ENCODE measurements at regions not wholly inside any gene's neighbourhood (a gene's known extent, or its start where the extent isn't known, plus 50 kb on each side); places are given as distances from the start of the nearest gene placed in this dataset.
"Not testable (repeated sequence)": the region's sequence is repeated elsewhere in the genome, so short reads cannot be mapped to it uniquely, and the experiment has no call there.

DNA sequence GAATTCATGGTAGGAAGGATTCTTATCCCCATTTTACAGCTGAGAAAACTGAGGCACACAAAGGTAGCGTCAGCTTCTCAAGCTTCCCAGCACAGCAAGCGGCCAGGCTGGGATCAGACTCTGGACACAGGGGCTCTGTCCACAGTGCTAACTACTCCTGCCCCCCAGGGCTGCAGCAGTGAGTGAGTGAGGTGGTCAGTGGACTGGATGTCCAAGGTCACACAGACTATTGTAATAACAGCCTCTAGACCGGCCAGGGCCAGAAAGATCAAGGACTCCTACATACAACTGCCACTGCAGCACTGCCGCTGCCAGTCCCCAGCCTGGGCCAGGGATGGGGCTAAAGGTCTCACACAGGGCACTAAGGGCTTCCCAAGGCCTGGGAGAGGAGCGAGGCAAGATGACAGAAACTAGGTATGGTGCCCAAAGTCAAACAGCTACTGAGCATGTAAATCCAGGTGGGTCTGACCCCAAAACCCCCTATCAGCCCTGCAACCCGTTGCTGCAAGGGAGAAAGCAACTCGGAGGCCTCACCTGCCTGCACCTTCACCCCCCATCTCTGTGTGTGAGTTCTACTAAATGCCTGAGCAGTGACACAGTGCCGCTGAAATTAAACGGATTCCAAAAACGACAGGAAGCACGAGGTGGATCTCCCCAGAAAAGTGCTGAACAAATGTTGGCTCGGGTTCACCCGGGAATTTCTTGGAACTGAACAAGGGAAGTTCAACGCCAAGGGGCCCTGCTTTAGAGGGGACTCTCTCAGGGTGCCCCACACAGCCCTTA lies 161.8 kb upstream of the GRK3 start:
- no peak overlapping the region for H3K9ac ChIP-seq (ENCODE audit: low read depth, low read length)
- no peaks in the 10 kb centered on the region for H3K9me3 ChIP-seq (ENCODE audit: control insufficient read depth, insufficient read depth, low read length)
- no peaks in the 10 kb centered on the region for H3K36me3 ChIP-seq (ENCODE audit: insufficient read depth, low read length)
- H3K4me1 ChIP-seq (ENCODE audit: insufficient read depth, low read length): peaks cover 25% of the 10 kb centered on the region; the same call in 1 of the 2 replicates

DNA sequence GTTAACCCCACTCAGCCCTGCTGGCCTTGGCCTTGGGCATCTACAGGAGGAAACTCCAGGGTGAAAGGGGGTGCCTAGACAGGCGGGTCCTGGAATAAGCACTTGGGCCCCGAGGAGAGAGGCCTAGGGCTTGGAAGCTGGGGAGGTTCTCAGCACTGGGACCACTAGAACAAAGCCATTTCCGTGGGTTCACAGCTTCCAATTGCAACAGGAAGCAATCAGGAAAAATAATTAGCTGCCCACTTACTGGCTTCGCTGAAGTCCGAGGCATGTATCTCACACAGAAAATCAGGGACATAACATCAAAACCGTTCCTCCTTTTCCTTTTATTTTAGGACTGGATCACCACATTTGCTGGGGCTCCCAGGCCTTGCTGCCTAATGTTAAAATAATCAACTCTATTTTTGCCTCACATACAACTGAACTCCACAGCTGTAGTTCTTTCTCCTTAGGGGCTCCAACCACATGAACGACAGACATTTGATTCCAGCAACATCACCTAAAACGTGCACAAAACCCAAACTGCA lies 161.1 kb upstream of the GRK3 start:
- H3K9ac ChIP-seq (ENCODE audit: low read depth, low read length): peak overlapping the region; percentile 83
- no peaks in the 10 kb centered on the region for H3K9me3 ChIP-seq (ENCODE audit: control insufficient read depth, insufficient read depth, low read length)
- peaks cover 25% of the 10 kb centered on the region; the same call in 1 of the 2 replicates for H3K4me1 ChIP-seq (ENCODE audit: insufficient read depth, low read length)
- no peaks in the 10 kb centered on the region for H3K36me3 ChIP-seq (ENCODE audit: insufficient read depth, low read length)

DNA sequence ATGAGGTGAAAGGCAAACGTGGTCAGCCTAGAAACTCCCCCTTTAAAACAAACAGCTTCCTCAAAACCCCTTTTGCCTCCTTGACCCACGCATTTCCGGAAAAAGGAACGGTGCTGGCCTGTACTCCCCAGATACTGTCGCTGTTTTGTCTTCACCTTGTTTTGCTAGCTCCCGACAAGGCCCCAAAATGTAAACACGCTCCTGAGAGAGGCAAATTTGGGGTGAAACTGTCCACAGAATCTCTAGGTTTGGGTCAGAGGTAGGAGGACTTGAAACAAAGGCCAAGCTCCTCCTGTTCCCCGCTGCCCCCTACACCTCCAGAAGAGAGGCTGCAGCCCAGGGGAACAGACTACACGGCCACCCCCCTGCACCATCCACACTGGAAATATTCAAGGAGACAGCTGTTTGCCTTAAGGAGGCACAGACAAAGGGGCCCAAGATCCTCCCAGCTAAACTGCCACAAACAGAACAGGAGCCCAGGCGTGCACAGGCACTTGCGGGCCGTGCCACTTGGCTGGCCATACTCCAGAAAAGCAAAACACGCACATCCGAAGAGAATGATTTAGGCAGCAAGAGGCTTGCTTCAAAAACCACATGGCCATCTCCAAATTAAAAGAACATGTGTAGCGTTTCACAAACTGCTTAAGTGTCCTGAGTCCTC lies 160.5 kb upstream of the GRK3 start:
- Histone ChIP-seq H3K36me3 (ENCODE audit: insufficient read depth, low read length) (no peaks in the 10 kb centered on the region), H3K4me1 (ENCODE audit: insufficient read depth, low read length) (peaks cover 25% of the 10 kb centered on the region; the same call in 1 of the 2 replicates), H3K9ac (ENCODE audit: low read depth, low read length) (peak overlapping the region; percentile 83), H3K9me3 (ENCODE audit: control insufficient read depth, insufficient read depth, low read length) (no peaks in the 10 kb centered on the region)

DNA sequence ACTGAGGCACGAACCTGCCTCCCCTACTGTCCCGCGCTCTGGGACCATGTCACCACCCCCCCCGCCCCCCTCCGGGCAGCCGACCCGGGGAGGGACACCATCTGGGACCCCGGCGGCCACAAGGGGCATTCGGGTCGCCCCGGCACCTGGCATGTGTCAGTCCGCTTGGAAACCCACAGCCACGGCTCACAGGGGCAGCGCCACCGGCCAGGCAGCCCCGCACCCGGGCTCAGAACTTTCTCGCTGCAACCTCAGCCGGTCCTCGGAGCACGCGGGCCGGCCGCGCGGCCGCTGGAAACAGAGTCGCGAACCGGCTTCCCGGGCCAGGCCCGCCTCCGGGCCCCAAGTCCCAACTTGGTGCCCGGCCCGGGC lies 159.9 kb upstream of the GRK3 start:
- H3K9me3 ChIP-seq (ENCODE audit: control insufficient read depth, insufficient read depth, low read length): no peaks in the 10 kb centered on the region
- peaks cover 25% of the 10 kb centered on the region; the same call in 1 of the 2 replicates for H3K4me1 ChIP-seq (ENCODE audit: insufficient read depth, low read length)
- peak overlapping the region; percentile 83 for H3K9ac ChIP-seq (ENCODE audit: low read depth, low read length)
- no peaks in the 10 kb centered on the region for H3K36me3 ChIP-seq (ENCODE audit: insufficient read depth, low read length)

DNA sequence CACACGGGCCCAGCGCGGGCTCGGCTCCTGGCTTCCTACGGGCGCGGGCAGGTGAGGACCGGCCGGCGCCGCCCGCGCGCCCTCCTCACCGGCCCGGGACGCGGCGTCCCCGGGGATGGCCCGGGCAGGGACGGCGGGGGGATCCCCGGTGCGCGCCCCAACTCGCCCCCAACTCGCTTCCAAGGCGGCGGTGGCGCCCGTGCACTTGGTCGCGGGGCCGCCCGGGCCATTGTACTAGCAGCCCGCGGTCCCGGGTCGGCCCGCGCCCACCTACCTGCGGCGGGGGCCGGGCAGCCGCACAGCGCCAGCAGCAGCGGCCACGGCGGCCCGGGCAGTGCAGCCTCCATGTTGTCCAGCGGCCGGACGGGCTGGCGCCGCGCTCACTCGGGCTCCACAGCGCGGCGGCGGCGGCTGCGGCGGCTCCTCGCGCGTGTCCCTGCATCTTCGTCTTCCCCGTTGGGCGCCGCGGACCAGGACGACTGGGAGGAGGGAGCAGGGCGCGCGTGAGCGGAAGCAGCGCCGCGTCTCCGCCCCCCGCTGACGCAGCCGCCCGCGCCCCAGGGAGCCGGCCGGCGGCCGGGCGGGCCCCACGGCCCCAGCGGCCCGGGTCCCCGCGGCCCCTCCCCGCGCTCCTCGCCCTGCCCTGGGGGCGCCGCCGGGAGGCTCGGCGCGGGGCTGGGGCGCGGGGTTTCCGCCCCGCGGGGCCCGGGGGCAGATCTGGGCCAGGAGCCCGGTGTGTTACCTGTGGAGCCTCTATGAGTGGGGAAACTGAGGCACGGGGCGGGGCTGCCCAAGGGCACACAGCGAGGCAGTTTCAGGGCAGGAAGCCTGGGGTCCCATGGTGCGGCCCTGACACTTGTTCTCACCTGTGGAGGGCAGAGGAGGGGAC lies 159.3 kb upstream of the GRK3 start:
- Histone ChIP-seq H3K9ac (ENCODE audit: low read depth, low read length) (peak overlapping the region; percentile 83), H3K9me3 (ENCODE audit: control insufficient read depth, insufficient read depth, low read length) (no peaks in the 10 kb centered on the region), H3K4me1 (ENCODE audit: insufficient read depth, low read length) (peaks cover 25% of the 10 kb centered on the region; the same call in 1 of the 2 replicates), H3K36me3 (ENCODE audit: insufficient read depth, low read length) (no peaks in the 10 kb centered on the region)

DNA sequence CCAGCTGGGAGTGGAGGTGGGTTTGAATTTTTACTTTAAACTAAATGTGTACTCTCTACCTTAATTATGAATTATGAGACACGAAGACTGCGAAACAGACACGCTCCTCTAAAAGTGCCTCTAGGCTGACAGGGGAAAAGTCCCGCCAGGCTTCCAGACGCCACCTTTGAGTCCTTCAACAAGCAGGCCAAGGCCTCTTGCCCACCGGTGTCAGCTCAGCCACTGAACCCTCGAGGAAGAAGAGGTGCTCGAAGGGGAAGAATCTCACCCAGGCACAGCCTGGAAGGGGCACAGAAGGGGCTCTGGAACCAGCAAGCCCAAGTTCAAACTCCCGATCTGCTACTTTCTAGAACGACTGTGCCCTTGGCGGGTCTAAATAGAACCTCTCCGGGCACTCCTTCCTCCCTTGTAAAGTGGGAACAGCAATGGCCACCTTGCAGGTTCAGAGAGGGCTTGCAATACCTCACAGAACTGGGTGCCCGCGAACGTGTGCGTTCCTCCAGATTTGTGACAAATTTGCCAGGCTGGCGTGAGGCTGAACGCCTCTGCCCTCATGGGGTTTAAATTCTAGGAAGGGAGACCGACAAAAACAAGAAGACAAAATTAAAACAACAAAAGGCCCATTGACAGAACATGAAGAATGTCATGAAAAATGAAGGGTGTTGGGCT lies 158.5 kb upstream of the GRK3 start:
- Histone ChIP-seq H3K9me3 (ENCODE audit: control insufficient read depth, insufficient read depth, low read length) (no peaks in the 10 kb centered on the region), H3K9ac (ENCODE audit: low read depth, low read length) (peak overlapping the region; percentile 83; the same call in 1 of the 2 replicates), H3K36me3 (ENCODE audit: insufficient read depth, low read length) (no peaks in the 10 kb centered on the region), H3K4me1 (ENCODE audit: insufficient read depth, low read length) (peaks cover 24% of the 10 kb centered on the region; the same call in 1 of the 2 replicates)

DNA sequence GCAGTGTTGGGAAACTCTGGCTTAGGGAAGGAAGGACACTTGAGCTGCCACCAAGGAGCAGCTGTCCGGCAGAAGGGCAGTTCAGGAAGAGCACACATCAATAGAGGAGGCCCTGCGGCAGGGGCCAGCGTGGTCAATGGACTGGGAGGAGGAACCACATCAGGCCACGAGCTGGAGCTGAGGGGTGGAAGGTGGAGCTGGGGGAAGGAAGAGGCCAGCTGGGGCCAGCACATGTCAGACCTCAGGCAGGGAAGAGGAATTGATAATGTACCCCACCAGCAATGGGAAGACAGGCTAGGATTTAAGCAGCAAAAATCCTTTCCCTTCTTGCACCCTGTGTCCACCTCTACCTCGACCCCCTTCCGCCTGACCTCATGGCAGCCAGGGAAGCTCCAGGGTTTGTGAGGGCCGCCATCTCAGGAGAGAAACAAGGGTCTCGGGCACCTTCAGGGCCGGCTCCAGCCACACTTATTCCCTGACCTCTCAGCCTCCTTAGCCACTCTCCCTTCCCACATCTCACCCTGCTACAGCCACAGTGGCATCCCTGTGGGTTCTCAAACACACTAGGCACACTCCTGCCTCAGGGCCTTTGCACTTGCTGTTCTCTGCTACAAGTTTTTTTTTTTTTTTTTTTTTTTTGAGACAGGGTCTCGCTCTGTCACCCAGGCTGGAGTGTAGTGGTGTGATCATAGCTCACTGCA lies 157.8 kb upstream of the GRK3 start:
- Histone ChIP-seq H3K36me3 (ENCODE audit: insufficient read depth, low read length) (no peaks in the 10 kb centered on the region), H3K9ac (ENCODE audit: low read depth, low read length) (no peak overlapping the region), H3K9me3 (ENCODE audit: control insufficient read depth, insufficient read depth, low read length) (no peaks in the 10 kb centered on the region), H3K4me1 (ENCODE audit: insufficient read depth, low read length) (peaks cover 21% of the 10 kb centered on the region; the same call in 1 of the 2 replicates)

DNA sequence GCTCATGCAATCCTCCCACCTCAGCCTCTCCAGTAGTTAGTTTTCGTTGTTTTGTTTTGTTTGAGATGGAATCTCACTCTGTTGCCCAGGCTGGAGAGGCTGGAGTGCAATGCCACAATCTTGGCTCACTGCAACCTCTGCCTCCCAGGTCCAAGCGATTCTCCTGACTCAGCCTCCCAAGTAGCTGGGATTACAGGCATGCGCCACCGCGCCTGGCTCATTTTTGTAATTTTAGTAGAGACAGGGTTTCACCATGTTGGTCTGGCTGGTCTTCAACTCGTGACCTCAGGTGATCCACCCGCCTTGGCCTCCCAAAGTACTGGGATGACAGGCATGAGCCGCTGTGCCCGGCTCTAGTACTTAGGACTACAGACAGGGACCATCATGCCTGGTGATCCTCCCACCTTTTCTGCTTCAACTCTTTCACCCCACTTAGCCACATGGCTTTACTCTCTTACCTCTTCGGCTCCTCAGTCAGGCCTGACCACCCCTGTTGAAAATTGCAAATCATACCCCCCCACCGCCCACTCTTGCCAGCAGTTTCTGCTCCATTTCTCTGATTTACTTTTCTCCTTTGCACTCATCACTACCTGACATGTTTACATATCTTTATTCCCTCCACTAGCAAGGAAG lies 157.1 kb upstream of the GRK3 start:
- H3K4me1 ChIP-seq (ENCODE audit: insufficient read depth, low read length): peaks cover 21% of the 10 kb centered on the region; the same call in 1 of the 2 replicates

DNA sequence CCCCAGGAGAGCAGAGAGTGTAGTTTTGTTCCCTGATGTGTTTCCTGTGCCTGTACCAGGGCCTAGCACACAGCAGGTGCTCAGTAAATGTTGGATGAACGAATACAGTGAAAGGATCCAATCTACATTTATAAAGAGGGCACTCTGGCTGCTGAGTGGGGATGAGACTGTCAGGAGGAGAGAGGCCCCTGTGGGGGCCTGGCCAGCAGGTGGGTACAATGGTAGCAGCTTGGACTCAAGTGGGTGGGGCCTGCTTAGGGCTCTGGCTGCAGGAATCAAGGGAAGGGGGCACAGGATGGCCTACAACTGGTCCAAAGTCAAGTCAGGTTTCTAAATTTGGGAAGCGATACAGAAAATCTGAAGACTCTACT lies 156.6 kb upstream of the GRK3 start:
- Histone ChIP-seq H3K4me1 (ENCODE audit: insufficient read depth, low read length) (peaks cover 20% of the 10 kb centered on the region; the same call in 1 of the 2 replicates), H3K36me3 (ENCODE audit: insufficient read depth, low read length) (no peaks in the 10 kb centered on the region), H3K9ac (ENCODE audit: low read depth, low read length) (no peak overlapping the region), H3K9me3 (ENCODE audit: control insufficient read depth, insufficient read depth, low read length) (no peaks in the 10 kb centered on the region)

More for the DNA sequence above, 157.1 kb upstream of the GRK3 start:
- Histone ChIP-seq H3K9me3 (ENCODE audit: control insufficient read depth, insufficient read depth, low read length) (no peaks in the 10 kb centered on the region), H3K36me3 (ENCODE audit: insufficient read depth, low read length) (no peaks in the 10 kb centered on the region), H3K9ac (ENCODE audit: low read depth, low read length) (no peak overlapping the region)

DNA sequence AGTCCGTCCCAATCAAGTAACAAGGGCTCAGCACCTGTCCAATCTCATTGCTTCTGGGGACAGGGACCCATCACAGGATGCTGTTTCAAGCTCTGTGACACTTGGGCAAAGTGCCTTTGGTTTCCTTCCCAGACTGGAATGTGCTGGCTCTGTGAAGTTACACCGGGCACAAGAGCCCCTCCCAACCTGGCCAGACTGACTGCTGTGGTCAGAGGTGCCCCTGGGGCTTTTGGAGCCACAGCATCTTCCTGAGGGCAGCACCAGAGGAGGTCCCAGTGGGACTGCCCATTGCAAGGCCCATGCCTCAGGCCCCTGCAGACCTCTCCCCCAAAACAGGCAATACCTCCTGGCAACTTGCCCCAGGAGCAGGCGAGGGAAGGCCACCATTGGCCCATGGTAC lies 155.2 kb upstream of the GRK3 start:
- H3K9me3 ChIP-seq (ENCODE audit: control insufficient read depth, insufficient read depth, low read length): peaks cover 6% of the 10 kb centered on the region; the same call in 1 of the 2 replicates
- no peaks in the 10 kb centered on the region for H3K36me3 ChIP-seq (ENCODE audit: insufficient read depth, low read length)
- H3K4me1 ChIP-seq (ENCODE audit: insufficient read depth, low read length): peaks cover 7% of the 10 kb centered on the region; the same call in 1 of the 2 replicates
- no peak overlapping the region for H3K9ac ChIP-seq (ENCODE audit: low read depth, low read length)

DNA sequence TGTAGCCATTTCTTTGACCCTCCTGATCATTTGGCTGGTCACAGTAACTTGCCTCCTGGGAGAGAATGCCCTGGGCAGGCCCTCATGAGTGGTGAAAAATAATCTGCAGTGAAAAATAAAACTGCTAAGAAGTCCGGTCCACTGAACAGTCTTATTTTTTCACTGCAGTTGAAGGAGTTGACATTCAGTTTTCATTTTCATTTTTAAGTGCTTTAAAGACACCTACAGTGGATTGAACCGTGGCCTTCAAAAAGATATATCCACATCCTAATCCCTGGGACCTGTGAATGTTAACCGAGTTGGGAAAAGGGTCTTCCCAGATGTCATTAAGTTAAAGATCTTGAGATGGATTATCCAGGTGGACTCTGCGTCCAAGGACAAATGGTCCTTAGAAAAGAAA lies 153.6 kb upstream of the GRK3 start:
- Histone ChIP-seq H3K36me3 (ENCODE audit: insufficient read depth, low read length) (no peaks in the 10 kb centered on the region), H3K9me3 (ENCODE audit: control insufficient read depth, insufficient read depth, low read length) (peaks cover 6% of the 10 kb centered on the region; the same call in 1 of the 2 replicates), H3K4me1 (ENCODE audit: insufficient read depth, low read length) (peaks cover 6% of the 10 kb centered on the region; the same call in 1 of the 2 replicates), H3K9ac (ENCODE audit: low read depth, low read length) (no peak overlapping the region)

DNA sequence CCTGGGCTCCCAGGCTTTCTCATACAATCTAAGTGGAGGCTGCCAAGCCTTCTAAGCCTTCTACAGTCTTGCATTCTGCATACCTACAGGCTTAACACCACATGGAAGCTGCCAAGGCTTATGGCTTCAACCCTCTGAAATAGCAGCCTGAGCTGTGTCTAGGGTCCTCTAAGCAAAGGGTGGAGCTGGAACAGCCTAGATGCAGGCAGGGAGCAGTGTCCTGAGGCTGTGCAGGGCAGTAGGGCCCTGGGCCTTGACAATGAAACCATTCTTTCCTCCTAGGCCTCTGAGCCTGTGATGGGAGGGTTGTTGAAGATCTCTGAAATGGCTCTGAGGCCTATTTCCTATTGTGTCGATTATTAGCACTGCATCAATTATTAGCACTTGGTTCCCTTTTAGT lies 150.9 kb upstream of the GRK3 start:
- Histone ChIP-seq H3K9ac (ENCODE audit: low read depth, low read length) (no peak overlapping the region), H3K36me3 (ENCODE audit: insufficient read depth, low read length) (no peaks in the 10 kb centered on the region), H3K4me1 (ENCODE audit: insufficient read depth, low read length) (no peaks in the 10 kb centered on the region), H3K9me3 (ENCODE audit: control insufficient read depth, insufficient read depth, low read length) (peaks cover 6% of the 10 kb centered on the region; the same call in 1 of the 2 replicates)

DNA sequence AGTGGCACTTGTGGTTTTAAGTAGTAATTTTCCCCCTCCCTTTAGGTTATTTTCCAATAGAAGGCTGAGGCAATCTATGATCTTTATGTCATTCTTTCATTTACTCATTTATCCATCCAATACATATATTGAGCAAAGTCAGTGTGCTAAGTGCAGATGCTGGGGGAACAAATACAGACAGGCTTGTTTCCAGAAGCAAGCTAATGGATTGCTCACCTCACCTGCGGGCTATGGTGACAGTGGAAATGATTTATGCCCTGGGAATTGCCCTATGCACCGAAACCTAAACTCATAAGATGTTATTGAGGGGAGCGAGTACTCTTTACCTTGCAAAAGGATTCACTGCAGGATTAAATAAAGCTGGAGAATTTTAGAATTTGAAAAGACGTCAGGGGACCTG lies 148.7 kb upstream of the GRK3 start:
- not testable (repeated sequence) for H3K9me3 ChIP-seq (ENCODE audit: control insufficient read depth, insufficient read depth, low read length); H3K9ac ChIP-seq (ENCODE audit: low read depth, low read length); H3K36me3 ChIP-seq (ENCODE audit: insufficient read depth, low read length); H3K4me1 ChIP-seq (ENCODE audit: insufficient read depth, low read length)
